Stimulated activated CD8-positive, alpha-beta memory T cell treated with anti-CD3 and anti-CD28 coated beads, Interleukin-7, amount 100 ng/mL, for 4 hours (primary cell): ENCODE measurements at regions not wholly inside any gene's neighbourhood (a gene's known extent, or its start where the extent isn't known, plus 50 kb on each side); places are given as distances from the start of the nearest gene placed in this dataset.

Source experiments
- DNase-seq, 2 donors: peaks; one replicate each; pipeline ENCODE4 v3.0.0-alpha.2; 2020; ENCODE audit warnings: low read depth in 2 of 2

GRCh38 chr14:98445718-98446117, 826.3 kb downstream of the BCL11B start:
- no peak for DNase-seq

DNA sequence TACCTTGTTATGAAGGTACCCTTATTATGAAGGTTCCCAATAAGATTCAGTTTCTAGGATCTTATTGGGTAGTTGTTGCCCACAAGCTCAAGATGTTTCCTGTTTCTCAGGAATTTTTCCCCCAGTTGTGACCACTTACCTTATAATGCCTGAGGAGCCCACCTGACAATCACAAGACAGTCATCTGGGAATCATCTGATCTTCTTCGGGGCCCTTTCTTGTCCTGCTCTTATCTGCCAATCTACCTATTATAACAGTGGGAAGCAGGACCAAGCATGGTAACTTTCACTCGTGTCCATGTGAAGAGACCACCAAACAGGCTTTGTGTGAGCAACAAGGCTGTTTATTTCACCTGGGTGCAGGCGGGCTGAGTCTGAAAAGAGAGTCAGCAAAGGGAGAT, 825.5 kb downstream of the BCL11B start:
- DNase-seq = no peak

GRCh38 chr14:98456231-98456630, 815.8 kb downstream of the BCL11B start:
- DNase-seq = no peak

- DNase-seq = no peak
Measured at GRCh38 chr14:98458702-98459101, 813.3 kb downstream of the BCL11B start.

DNA sequence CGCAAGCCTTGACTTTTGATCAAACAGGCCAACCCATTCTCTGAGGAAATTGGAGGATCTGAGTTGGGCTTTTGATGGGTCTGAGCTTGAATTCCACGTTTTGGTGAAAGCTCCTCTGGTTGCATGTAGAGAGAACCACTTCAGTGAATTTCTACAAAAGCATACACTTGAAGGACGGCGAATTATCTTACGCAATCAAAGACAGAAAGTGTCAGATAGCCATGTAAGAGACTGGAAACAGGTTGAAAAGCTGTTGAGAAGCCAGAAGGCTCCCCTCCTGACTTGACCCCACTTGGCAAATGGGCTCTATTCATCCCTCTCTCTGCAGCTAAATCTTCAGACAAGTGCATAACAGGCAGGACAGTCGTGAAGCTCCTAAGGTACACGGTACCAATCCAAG, 809.1 kb downstream of the BCL11B start:
- no peak for DNase-seq

GRCh38 chr14:98466807-98467206, 805.2 kb downstream of the BCL11B start:
- no peak for DNase-seq

GRCh38 chr14:98470663-98471062, 801.3 kb downstream of the BCL11B start:
- no peak for DNase-seq

DNA sequence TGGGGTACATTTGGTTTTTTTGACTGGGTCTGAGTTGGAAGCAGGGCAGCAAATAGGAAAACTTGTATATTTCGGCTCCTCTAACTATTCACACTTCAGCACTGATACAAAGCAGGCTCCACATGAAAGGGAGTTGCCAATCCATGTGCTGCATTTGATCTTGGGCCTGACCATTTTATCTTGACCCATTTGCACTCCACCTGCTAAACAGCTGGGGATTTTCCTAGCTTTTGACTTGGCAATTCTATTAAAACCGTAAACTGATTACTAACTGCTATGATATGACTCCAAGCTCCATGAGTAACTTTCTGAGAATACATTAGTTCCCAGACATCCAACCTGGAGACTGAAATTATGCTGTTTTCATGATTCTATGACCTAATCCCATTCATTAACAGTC, 797.1 kb downstream of the BCL11B start:
- no peak for DNase-seq

DNA sequence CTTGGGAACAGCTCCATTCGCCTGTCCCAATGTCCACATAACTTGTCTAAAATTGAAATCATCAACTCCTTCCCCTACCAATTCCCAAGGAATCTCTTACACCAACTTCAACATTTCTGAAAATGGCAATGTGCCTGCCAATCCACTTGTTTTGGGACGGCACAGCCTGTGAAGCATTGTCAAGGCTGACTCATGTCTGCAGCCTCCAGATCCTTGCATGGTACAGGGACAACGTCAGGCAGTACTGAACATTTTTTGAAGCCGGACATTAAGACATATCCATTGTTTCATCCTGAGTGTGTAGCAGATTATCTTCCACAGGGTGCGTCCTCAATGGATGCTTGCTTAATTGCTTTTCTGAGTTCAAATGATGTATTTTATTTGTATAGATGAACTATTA, 794.1 kb downstream of the BCL11B start:
- DNase-seq = no peak

- DNase-seq = no peak
Measured at GRCh38 chr14:98489115-98489514, 782.9 kb downstream of the BCL11B start.

- DNase-seq = no peak
Measured at GRCh38 chr14:98494582-98494981, 777.4 kb downstream of the BCL11B start.

GRCh38 chr14:98498019-98498885, 773.7 kb downstream of the BCL11B start:
- no peak for DNase-seq

DNA sequence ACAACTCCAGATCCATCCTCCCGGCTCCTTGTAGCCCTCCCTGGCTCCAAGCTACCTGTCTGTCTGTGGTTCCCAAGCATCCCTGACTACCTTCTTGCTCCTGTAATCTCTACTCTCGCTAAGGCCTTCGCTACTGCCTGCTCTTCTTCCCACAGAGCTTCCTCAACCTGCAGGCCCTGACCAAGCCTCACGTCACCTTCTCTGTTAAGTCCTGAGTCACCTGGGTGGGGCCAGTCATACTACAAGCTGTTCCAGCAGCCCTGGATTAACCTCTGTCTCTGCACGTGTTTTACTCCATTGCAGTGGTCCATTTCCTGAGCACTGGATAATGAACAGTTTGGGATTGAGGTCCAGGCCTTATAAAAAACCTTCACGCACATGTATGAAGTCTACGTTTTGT, 770.7 kb downstream of the BCL11B start:
- no peak for DNase-seq

DNA sequence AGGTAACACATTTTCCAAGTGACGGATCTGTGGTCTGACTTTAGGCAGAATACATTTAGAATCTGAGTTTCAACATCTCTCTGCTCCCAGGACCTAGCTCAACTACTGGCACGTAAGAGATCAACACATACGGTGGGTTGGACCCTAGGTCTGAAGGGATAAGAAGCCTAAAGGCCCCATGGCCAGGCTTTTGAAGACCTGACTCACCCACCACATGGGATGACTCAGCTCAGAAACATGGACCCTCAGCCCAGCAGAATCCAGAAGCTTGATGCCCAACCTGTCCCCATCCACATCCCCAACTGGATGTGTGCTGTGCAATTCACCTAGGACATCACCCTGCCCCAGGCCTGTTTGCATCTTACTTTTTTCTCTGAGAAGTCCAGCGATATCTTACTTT, 770.2 kb downstream of the BCL11B start:
- DNase-seq = no peak

GRCh38 chr14:98503086-98503815, 768.7 kb downstream of the BCL11B start:
- DNase-seq = no peak

DNA sequence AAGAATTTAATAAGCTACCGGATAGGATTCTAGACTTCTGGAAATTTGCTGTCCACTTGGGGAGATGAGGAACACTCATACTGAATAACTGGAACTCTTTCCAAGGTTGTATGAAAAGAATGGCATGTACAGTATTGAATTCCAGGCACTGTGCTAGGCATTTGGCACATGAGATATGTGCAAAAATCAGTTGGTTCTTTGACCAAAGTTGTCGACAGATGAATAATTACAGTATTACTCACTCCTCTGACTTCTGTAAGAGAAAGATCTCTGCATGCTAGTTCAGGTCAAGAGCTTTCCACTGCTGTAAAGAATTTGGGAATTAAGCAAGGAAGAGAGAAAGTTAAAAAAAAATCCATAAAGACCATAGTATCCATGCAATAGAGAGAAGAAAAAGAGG, 764.7 kb downstream of the BCL11B start:
- no peak for DNase-seq

DNA sequence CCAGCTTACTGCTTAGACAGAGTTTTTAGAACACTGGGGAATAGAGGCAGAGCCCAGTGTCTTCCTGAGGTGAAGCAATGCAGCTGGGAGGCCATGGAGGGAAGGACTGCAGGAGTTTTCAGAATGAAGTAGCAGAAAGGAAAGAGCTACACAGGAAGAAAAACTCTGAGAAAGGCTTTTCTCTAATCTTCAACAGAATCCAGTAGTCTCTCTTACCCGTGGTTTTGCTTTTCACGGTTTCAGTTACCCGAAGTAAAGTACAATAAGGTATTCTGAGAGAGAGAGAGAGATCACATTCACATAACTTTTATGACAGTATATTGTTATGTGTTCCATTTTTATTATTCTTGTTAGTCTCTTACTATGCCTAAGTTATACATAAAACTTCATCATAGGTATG, 761.6 kb downstream of the BCL11B start:
- no peak for DNase-seq

- DNase-seq = no peak
Measured at GRCh38 chr14:98512501-98513251, 759.3 kb downstream of the BCL11B start.

DNA sequence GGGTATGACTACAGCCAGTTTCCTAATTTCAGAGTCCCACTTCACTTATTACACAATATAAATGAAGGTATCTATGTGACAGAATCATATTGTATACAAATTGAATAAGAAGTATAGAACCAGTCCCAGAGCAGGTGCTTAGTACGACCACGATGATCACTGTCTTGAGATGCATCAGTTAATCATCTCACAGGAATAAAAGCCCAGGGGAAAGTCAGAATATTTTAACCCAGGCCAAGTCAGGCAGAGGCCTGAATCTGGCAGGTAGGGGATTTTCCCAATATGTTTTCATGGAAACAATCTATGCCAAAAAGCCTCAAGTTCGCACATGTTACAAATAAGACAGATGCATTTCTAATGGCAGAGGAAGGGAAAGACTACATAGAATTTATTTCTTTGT, 758.4 kb downstream of the BCL11B start:
- no peak for DNase-seq

DNA sequence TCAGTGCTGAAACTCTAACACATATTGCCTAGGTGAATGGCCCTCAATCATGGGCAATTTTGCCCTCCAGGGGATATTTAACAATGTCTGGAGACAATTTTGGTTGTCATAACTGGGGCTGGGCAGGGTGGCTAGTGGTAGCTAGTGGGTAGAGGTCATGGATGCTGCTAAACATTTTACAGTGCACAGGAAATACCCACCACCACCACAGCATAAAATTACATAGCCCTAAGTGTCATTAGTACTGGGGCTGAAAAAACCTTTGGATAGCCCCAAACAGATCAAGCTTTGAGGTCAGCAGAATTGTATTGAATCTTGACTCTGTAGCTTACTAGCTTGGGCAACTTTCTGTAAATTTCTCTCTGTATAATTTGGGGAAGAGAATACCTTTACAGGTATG, 758.0 kb downstream of the BCL11B start:
- DNase-seq = no peak

DNA sequence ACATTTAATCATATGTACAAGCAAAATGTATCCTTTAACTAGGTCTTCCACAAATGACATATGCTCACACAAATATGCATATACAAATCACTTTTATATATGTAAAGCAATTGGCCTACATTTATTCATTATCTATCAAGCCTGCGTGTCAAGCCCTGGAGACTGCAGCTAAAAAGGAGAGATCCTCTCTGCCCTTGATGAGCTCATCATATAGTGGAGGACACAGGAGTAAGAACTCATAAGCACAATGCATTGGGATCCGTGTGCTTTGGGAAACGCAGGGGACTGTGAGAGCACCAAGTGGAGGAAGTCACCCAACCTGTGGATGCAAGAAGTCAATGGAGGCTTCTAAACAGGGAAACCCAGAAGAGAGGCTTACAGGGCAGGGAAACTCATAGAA, 735.7 kb downstream of the BCL11B start:
- no peak for DNase-seq

GRCh38 chr14:98542316-98542715, 729.7 kb downstream of the BCL11B start:
- no peak for DNase-seq

DNA sequence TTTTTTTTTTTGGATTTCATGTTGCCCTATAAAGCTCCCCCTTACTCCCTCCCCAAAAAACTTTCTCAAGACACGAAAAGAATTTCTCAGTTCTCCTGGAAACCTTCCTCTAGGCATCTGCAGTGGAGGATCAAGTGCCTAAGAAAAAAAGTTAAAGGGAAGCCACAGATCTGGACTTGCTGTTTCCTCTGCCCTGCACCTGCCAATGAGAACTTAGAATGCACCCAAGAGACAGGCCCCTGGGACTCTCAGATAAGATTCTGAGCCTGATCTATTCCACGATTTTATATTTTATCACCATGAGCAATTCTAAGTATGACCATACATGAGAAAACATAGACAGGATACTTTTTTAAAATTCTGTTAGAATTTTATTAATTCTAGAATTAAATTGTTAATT, 728.9 kb downstream of the BCL11B start:
- DNase-seq = no peak
